ENCODE measurements at regions not wholly inside any gene's neighbourhood (a gene's known extent, or its start where the extent isn't known, plus 50 kb on each side); places are given as distances from the start of the nearest gene placed in this dataset.

GRCh38 chr3:188059351-188059750 is 94.6 kb upstream of the LPP start:
- Histone ChIP-seq H2AFZ (ENCODE audit: insufficient read depth, low read depth, low read length, poor library complexity, severe bottlenecking) (no peak overlapping the region), H3K36me3 (replicated peaks in 1 of 2; ENCODE audit: control extremely low read depth in 1 of 2, control insufficient read depth in 1 of 2, extremely low read depth in 1 of 2, insufficient read depth in 2 of 2, low read length in 1 of 2) (no peaks in the 10 kb centered on the region), H3K9me3 (ENCODE audit: control extremely low read depth in 1 of 3, control insufficient read depth in 2 of 3, insufficient read depth in 1 of 3, low read length in 2 of 3) (no peaks in the 10 kb centered on the region), H3K9ac (ENCODE audit: low read length) (no peak overlapping the region), H3K4me1 (ENCODE audit: control insufficient read depth in 2 of 2, insufficient read depth in 2 of 2, low read length in 2 of 2) (no peaks in the 10 kb centered on the region), H3K27me3 (replicated peaks in 1 of 4; ENCODE audit: control extremely low read depth in 1 of 4, control insufficient read depth in 3 of 4, insufficient read depth in 4 of 4, low read length in 3 of 4) (no peaks in the 10 kb centered on the region), H3K27ac (ENCODE audit: low read length in 2 of 2) (no peak overlapping the region), H3K4me2 (replicated peaks; ENCODE audit: low read depth, low read length, poor library complexity, severe bottlenecking) (no peak overlapping the region), H3K79me2 (ENCODE audit: control insufficient read depth, insufficient read depth, low read length) (no peaks in the 10 kb centered on the region), H3K4me3 (ENCODE audit: control extremely low read depth in 1 of 5, extremely low read depth in 1 of 5, insufficient read depth in 1 of 5, low read depth in 2 of 5, low read length in 4 of 5) (no peak overlapping the region), H4K20me1 (ENCODE audit: control insufficient read depth, insufficient read depth, low read length, poor library complexity, severe bottlenecking) (no peaks in the 10 kb centered on the region)
- TF ChIP-seq EZH2 (IDR thresholded peaks at IDR 0.05; ENCODE audit: borderline replicate concordance, insufficient read depth, low read depth, low read length, poor library complexity, severe bottlenecking) (no peak), CTCF (IDR thresholded peaks at IDR 0.05) (no peak)
- Mint-ChIP-seq H3K27ac (no peak overlapping the region), H3K4me1 (peaks cover 3% of the 10 kb centered on the region), H3K4me3 (no peak overlapping the region), H3K27me3 (no peaks in the 10 kb centered on the region), H3K9me3 (ENCODE audit: insufficient read depth) (no peaks in the 10 kb centered on the region)
- WGBS (ENCODE audit: insufficient coverage) = no CpG with 5 or more reads among the region's 3 CpGs
- ATAC-seq (ENCODE audit: low read depth) (no peak), DNase-seq (no peak)
- CTCF ChIA-PET = interaction anchor here (1.5 to 3.0 kb wide), 3 partner anchors 59 to 312 kb away, joined by 3 to 14 read pairs (median 6); no protein-coding TSS in a partner anchor
- intact Hi-C loops (cut with micrococcal nuclease) = no loop called here
- POLR2A ChIA-PET = interaction anchor here (0.8 kb wide), 1 partner anchor 26 kb away, joined by 3 read pairs; no protein-coding TSS in a partner anchor

GRCh38 chr3:188060264-188060835 is 93.6 kb upstream of the LPP start:
- intact Hi-C loops (cut with micrococcal nuclease) = loop anchor here (2.0 kb wide), 2 partner anchors 312 to 320 kb away; no protein-coding TSS in a partner anchor
- Histone ChIP-seq H3K9me3 (ENCODE audit: control extremely low read depth in 1 of 3, control insufficient read depth in 2 of 3, insufficient read depth in 1 of 3, low read length in 2 of 3) (no peaks in the 10 kb centered on the region), H3K9ac (ENCODE audit: low read length) (no peak overlapping the region), H3K36me3 (replicated peaks in 1 of 2; ENCODE audit: control extremely low read depth in 1 of 2, control insufficient read depth in 1 of 2, extremely low read depth in 1 of 2, insufficient read depth in 2 of 2, low read length in 1 of 2) (no peaks in the 10 kb centered on the region), H4K20me1 (ENCODE audit: control insufficient read depth, insufficient read depth, low read length, poor library complexity, severe bottlenecking) (no peaks in the 10 kb centered on the region), H3K79me2 (ENCODE audit: control insufficient read depth, insufficient read depth, low read length) (no peaks in the 10 kb centered on the region), H2AFZ (ENCODE audit: insufficient read depth, low read depth, low read length, poor library complexity, severe bottlenecking) (no peak overlapping the region), H3K27me3 (replicated peaks in 1 of 4; ENCODE audit: control extremely low read depth in 1 of 4, control insufficient read depth in 3 of 4, insufficient read depth in 4 of 4, low read length in 3 of 4) (no peaks in the 10 kb centered on the region), H3K4me3 (ENCODE audit: control extremely low read depth in 1 of 5, extremely low read depth in 1 of 5, insufficient read depth in 1 of 5, low read depth in 2 of 5, low read length in 4 of 5) (no peak overlapping the region), H3K4me1 (ENCODE audit: control insufficient read depth in 2 of 2, insufficient read depth in 2 of 2, low read length in 2 of 2) (no peaks in the 10 kb centered on the region), H3K27ac (ENCODE audit: low read length in 2 of 2) (no peak overlapping the region), H3K4me2 (replicated peaks; ENCODE audit: low read depth, low read length, poor library complexity, severe bottlenecking) (no peak overlapping the region)
- ChIA-PET CTCF (interaction anchor here (1.3 to 3.0 kb wide), 5 partner anchors 60 to 319 kb away, joined by 3 to 14 read pairs (median 3); partner anchors contain the start of gene BCL6), POLR2A (no interaction called here)
- no peak overlapping the region for H3K4me3 Mint-ChIP-seq
- TF ChIP-seq CTCF (IDR thresholded peaks at IDR 0.05) (no peak), EZH2 (IDR thresholded peaks at IDR 0.05; ENCODE audit: borderline replicate concordance, insufficient read depth, low read depth, low read length, poor library complexity, severe bottlenecking) (no peak)
- no peaks in the 10 kb centered on the region for H3K27me3 Mint-ChIP-seq
- H3K27ac Mint-ChIP-seq = no peak overlapping the region
- H3K9me3 Mint-ChIP-seq (ENCODE audit: insufficient read depth) = no peaks in the 10 kb centered on the region
- no peak for ATAC-seq (ENCODE audit: low read depth)
- peaks cover 3% of the 10 kb centered on the region for H3K4me1 Mint-ChIP-seq
- WGBS (ENCODE audit: insufficient coverage) = 100% methylated on average over 2 of the region's 2 CpGs
- DNase-seq = no peak

All from B cell (primary cell).